Fibroblast of villous mesenchyme (primary cell): ENCODE measurements at regions not wholly inside any gene's neighbourhood (a gene's known extent, or its start where the extent isn't known, plus 50 kb on each side); places are given as distances from the start of the nearest gene placed in this dataset.

Source experiments
- DNase-seq: peaks from one replicate; pipeline ENCODE4 v3.0.0-alpha.2; 2010; ENCODE audit warnings: low read depth
- H3K4me3 ChIP-seq: 2 replicates; pipeline ENCODE4 v1.5.1; 2011; ENCODE audit warnings: low read depth, mild to moderate bottlenecking, low read length
- TF ChIP-seq, protein P1 (sequence below): IDR thresholded peaks from 2 replicates; pipeline ENCODE4 v1.5.1; 2012; ENCODE audit warnings: low read depth, mild to moderate bottlenecking, low read length; ENCODE audit not compliant: insufficient read depth

DNA sequence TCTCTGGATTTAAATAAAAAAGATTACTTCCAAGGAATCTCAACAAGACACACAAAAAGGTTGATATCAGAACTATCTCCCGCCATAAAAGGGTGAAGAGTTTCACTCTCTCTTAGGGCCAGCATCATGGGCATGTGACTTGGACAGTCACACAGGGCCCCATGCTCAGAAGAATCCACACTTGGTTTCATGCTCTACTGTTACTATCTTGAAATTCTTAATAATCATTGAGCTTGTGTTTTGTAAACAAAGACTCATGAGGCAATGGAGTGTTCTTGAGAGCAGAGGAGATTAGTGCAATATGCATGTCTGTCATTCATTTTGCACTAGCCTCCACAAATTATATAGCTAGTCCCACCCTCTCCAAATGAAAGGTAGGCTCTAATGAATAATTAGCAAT, 58.4 kb downstream of the HMHB1 start:
- DNase-seq, result no peak
- TF ChIP-seq, protein P1, sequence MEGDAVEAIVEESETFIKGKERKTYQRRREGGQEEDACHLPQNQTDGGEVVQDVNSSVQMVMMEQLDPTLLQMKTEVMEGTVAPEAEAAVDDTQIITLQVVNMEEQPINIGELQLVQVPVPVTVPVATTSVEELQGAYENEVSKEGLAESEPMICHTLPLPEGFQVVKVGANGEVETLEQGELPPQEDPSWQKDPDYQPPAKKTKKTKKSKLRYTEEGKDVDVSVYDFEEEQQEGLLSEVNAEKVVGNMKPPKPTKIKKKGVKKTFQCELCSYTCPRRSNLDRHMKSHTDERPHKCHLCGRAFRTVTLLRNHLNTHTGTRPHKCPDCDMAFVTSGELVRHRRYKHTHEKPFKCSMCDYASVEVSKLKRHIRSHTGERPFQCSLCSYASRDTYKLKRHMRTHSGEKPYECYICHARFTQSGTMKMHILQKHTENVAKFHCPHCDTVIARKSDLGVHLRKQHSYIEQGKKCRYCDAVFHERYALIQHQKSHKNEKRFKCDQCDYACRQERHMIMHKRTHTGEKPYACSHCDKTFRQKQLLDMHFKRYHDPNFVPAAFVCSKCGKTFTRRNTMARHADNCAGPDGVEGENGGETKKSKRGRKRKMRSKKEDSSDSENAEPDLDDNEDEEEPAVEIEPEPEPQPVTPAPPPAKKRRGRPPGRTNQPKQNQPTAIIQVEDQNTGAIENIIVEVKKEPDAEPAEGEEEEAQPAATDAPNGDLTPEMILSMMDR, result no peak
- no peak overlapping the region for H3K4me3 ChIP-seq

DNA sequence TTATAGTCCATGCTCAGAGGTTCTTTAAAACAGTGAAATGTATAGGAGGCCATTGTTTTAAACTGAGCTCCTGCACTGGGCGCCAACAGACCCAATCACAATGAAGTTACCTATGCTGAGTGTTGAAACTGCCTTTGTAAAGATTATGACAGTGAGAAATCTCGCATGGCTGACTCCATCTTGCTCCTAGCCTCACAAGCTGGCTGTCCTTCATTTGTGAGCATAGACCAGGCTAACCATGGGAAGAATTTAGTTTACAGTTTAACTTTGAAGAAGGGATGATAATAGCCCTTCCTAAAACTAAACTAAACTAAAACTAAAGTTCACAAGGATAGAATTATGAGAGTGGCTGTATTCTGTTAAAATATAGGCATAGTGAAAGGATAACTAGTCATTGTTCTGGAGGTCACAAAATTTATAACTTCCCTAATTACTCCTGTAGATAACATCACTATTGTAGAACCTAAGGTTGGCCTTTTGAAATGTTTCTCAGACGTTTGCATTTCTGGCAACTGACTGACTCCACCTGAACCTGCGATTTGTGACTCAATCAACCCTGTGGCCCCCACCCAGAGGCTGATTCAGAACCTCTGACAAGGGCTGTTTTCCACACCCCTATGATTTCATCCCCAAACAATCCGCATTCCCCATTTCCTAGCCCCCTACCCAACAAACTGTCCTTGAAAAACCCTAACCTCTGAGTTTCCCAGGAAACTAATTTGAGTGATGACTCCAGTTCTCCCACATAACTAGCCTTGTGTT, 59.1 kb downstream of the HMHB1 start:
- DNase-seq, result no peak
- no peak overlapping the region for H3K4me3 ChIP-seq
- TF ChIP-seq, protein P1, result no peak

DNA sequence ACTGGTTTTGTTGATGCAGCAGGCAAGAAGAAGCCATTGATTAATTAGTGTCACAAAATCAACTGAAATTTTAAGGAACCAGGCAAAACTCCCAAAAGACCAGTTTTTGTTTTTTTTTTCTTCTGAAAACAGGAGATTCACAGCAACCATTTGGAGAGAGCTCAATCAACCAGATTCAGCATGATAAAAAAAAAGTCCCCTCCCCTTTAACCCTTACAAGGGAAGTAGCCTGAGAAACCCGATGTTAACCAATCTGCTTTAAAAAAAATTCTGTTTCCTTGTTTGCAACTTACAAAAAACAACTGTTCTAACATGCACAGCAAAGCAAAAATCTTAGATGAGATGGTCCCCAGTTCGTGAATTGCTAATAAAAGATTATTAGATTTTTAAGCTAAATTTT, 59.7 kb downstream of the HMHB1 start:
- TF ChIP-seq, protein P1, result no peak

GRCh38 chr5:143874312-143874711, 62.4 kb downstream of the HMHB1 start:
- DNase-seq, result peak; percentile 45
- TF ChIP-seq, protein P1, result no peak
- H3K4me3 ChIP-seq, result no peak overlapping the region

More for the DNA sequence above, 59.7 kb downstream of the HMHB1 start:
- H3K4me3 ChIP-seq, result no peak overlapping the region
- no peak for DNase-seq

GRCh38 chr5:143877196-143877595, 65.2 kb downstream of the HMHB1 start:
- no peak for DNase-seq
- TF ChIP-seq, protein P1, result no peak
- no peak overlapping the region for H3K4me3 ChIP-seq

DNA sequence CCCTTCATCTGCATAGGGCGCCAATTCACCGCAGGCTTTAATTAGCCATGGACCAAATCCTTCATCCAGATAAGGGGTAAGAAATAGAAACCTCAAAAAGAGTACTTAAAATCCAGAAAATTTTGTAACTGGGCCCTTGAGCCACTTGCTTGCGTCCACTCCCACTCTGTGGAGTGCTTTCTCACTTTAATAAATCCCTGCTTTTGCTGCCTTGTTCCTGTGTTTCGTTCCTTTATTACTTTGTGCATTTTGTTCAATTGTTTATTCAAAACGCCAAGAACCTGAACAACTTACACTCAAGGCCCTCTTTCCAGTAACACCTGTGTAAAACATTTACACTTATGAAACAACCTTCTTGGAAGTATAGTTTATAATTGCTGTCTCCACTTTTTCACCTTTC, 66.5 kb downstream of the HMHB1 start:
- H3K4me3 ChIP-seq, result no peak overlapping the region
- no peak for DNase-seq
- TF ChIP-seq, protein P1, result no peak

DNA sequence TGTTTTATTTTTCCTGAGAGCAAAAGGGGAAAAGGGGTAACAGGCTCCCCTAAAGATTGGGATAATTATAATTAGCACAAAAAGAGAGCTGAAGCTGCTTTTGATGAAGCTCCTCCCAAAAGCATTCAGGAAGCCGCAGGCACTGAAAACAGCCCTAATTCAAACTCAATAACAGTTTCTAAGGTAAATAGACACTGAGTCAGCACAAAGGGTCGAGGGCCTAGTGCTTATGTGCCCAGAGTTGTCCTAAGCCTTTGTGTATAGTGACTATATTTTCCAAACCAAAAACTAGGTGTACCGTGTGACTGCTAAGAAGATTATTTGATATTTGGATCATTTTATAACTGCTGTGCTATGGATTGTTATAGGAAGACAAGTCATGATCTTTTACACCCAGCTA, 67.7 kb downstream of the HMHB1 start:
- H3K4me3 ChIP-seq, result no peak overlapping the region
- TF ChIP-seq, protein P1, result no peak
- peak; percentile 12 for DNase-seq
